GM10266 (cell line): ENCODE measurements at regions not wholly inside any gene's neighbourhood (a gene's known extent, or its start where the extent isn't known, plus 50 kb on each side); places are given as distances from the start of the nearest gene placed in this dataset.

ENCODE experiments used
- DNase-seq: peaks from one replicate; pipeline ENCODE4 v3.0.0; 2012; ENCODE audit errors: extremely low spot score
- TF ChIP-seq, protein P1 (sequence below): IDR thresholded peaks from 2 replicates; pipeline ENCODE4 v1.5.1; 2012; ENCODE audit warnings: mild to moderate bottlenecking, low read depth; ENCODE audit not compliant: control insufficient read depth, insufficient read depth; ENCODE audit errors: missing control alignments

- no peak for DNase-seq
- TF ChIP-seq, protein P1, sequence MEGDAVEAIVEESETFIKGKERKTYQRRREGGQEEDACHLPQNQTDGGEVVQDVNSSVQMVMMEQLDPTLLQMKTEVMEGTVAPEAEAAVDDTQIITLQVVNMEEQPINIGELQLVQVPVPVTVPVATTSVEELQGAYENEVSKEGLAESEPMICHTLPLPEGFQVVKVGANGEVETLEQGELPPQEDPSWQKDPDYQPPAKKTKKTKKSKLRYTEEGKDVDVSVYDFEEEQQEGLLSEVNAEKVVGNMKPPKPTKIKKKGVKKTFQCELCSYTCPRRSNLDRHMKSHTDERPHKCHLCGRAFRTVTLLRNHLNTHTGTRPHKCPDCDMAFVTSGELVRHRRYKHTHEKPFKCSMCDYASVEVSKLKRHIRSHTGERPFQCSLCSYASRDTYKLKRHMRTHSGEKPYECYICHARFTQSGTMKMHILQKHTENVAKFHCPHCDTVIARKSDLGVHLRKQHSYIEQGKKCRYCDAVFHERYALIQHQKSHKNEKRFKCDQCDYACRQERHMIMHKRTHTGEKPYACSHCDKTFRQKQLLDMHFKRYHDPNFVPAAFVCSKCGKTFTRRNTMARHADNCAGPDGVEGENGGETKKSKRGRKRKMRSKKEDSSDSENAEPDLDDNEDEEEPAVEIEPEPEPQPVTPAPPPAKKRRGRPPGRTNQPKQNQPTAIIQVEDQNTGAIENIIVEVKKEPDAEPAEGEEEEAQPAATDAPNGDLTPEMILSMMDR, result no peak
Observed at GRCh38 chr13:90766386-90766902, 581.0 kb upstream of the MIR17HG start.

GRCh38 chr13:90768116-90768515 is 579.4 kb upstream of the MIR17HG start:
- DNase-seq, result no peak
- TF ChIP-seq, protein P1, result no peak

- no peak for DNase-seq
- TF ChIP-seq, protein P1, result no peak
Observed at GRCh38 chr13:90769387-90769786, 578.1 kb upstream of the MIR17HG start.

DNA sequence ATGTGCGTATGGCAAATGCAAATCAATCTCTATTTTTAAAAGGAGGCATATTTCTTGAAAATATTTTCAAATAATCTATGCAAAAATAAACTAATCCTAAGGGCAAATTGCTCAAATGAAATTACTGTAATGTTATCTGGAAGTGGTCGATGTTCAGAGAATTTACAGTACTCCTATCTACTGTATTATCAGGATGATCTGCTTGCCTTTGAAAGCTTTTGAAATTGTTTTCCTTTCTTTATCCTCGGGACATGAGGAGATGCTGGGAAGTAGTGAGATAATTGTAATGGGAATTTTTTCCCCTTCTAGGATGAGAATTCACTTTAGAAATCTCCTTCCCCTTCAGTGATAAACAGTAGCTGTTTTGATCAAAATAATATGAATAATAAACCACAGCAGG is 577.2 kb upstream of the MIR17HG start:
- no peak for DNase-seq
- TF ChIP-seq, protein P1, result no peak

DNA sequence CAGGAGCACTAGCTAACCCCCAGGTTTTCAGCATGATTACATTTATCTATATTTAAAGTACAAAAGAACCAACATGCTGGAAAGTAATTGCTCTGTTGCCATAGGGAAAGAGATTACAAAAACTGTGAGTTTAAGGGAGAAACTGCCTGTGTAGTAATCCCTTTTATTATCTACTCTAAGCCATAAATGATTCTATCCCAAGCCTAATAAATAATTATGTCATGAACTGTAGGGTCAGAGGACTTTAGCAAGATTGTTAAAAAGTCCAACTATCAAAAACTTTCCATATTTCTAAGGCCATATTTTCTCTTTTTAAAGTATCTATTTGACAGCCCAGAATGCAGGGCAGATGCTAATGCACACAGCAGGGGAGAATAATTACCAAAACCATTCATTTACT is 573.8 kb upstream of the MIR17HG start:
- no peak for DNase-seq

DNA sequence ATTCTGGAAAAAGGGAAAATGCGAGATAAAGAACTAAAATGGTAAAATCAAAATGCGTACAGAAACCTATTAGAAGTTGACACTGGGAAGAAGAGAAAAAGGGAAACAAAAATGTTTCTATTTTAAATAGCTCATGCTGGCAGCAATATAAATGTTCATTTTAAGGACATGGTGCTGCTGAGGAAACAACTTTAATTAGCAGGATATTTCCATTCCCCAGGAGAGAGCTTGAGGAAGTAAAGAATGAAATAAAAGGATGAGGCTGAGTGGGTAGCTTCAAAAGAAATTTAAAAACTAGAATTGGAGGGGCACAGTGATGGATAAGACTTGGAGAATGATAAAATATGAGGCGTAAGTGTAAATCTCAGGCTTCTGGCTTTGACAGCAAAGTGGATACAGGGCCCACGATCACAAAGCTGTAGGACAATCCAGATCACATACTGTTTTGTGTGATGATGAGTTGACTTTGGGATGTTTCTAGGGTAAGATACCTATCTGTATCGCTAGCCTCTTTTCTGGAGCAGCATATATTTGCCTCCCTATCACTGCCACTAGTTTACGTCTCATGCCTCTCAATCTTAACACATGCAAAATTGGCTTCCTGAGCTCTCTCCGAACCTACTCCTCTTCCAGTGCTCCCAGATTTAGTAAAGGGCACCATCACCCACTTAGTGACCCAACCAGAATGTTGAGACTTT is 571.3 kb upstream of the MIR17HG start:
- no peak for DNase-seq
- TF ChIP-seq, protein P1, result no peak

More for the DNA sequence above, 573.8 kb upstream of the MIR17HG start:
- TF ChIP-seq, protein P1, result no peak

- TF ChIP-seq, protein P1, result no peak
- DNase-seq, result no peak
Observed at GRCh38 chr13:90783273-90783672, 564.2 kb upstream of the MIR17HG start.
